Limb (tissue), 2 donors: ENCODE measurements at regions not wholly inside any gene's neighbourhood (a gene's known extent, or its start where the extent isn't known, plus 50 kb on each side); places are given as distances from the start of the nearest gene placed in this dataset.

Source experiments
- DNase-seq, 2 donors: peaks; one replicate each; pipeline ENCODE4 v3.0.0-alpha.2; 2016; ENCODE audit errors: extremely low spot score in 2 of 2

DNA sequence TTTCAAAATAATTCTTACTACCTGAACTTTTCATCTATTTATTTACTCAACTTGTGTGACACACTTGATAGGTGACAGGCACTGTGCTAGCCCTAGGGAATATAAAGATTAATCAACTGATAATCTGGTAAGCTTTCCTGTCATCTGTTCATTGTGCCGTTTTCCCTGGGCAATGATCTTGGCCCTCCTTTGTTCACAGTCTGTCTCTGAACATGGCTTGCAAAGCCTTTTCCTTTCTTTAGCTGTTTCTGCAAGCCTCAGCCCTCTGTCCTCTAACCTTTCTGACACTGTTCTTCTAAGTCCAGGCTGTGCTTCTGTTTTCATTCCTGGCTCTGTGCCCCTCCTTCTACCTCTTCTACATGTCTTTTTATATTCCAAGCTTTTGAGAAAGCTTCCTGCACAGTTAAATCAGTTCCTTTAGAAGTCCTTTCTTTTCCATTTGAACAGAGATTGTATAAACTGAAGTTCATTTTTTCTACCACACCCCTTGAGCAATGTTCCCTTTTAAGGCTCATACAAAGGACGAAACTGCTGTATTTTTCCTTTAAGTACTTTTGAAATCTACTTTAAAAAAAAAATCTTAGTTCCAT, 803.0 kb upstream of the ZNF608 start:
- no peak for DNase-seq

DNA sequence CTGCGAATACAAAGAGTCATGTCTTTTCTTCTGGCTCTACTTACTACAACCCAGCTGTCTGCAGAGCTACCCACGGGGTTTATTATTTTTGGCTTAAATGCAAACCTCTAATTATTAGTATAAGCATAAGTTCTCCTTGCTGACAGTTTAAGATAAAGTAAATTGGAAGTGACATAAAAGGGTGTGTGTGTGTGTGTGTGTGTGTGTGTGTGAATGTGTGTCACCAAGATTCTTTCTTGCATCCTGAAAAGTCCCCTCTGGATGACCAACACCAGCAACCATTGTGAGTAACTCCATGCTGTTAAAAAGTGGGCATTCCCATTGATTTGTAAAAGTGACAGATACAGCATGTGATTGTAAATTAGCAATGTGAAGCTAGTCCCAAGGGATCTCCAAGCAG, 803.8 kb upstream of the ZNF608 start:
- no peak for DNase-seq

GRCh38 chr5:125551246-125551645, 804.8 kb upstream of the ZNF608 start:
- DNase-seq = no peak

- no peak for DNase-seq
These were observed 805.4 kb upstream of the ZNF608 start for GRCh38 chr5:125551797-125552196.

- no peak for DNase-seq
These were observed 806.0 kb upstream of the ZNF608 start for GRCh38 chr5:125552486-125552885.

DNA sequence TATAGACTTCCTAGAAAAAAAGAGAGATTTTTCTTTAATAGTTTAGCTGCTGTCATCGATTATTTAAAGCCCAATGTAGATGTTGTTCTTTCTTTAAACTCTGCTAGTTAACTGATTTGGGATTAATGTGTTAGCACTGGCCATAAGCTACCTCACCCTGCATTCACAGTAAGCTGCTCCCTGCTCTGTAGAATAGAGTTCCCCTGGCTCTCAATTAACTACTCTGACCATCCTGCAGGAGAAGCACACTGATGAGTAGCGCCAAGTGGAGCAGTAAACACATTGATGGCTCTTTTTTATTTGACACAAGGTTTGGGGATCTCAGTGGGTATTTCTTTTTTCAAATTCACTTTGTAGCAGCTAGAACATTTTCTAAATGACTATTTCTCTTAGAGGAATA, 807.9 kb upstream of the ZNF608 start:
- no peak for DNase-seq

GRCh38 chr5:125555591-125555990, 809.2 kb upstream of the ZNF608 start:
- DNase-seq = no peak

- no peak for DNase-seq
These were observed 811.6 kb upstream of the ZNF608 start for GRCh38 chr5:125558016-125558415.

DNA sequence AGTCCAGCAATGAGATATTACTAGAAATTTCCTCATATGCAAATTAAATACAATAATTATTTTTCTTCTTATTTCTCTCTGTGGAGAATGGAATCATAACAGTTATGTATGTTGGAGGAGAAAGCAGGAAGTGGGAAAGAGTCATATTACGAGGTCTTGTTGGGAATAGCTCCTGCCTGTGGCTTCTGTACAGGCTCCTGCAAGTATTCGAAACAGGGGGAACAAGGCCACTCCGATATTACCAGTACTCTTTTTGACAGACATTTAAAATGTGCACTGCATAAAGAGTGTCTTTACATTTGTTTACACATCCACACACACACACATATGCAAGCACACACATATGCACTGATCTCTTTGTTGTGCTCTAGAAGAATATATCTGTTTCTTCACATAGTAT, 812.0 kb upstream of the ZNF608 start:
- no peak for DNase-seq

GRCh38 chr5:125559296-125559695, 812.9 kb upstream of the ZNF608 start:
- no peak for DNase-seq

DNA sequence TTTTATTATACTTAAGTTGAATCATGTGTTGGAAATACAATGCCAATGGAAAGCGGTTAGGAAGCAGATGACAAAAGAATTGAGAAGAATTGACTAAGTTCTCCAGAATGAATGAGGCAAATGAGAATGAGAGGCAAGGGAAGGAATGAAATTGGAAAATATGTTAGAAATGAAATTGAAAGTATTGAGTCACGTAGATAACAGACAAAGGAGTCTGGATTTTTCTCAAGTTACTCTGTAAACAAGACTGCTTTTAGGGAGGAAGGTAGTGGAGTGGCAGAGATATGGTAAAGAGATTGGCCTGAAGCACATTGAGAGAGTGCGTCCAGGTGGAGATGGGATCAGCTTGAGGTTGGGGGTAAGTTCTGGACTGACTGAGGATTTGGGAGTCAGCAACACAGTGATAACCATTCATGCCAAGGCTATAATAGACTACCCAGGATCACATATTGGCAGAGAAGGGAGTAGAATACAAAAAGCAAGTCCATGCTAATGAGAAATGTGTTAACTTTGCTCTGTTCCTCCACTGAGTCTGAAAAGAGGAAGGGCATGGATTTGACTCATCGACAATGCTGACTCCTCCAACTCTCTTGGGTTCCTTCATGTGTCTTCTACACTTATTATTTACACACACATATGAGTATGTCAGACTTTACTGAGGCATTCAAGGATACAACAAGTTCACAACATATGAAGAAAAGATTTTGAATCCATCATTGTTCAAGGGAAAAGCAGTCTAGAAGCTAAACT, 814.2 kb upstream of the ZNF608 start:
- no peak for DNase-seq

DNA sequence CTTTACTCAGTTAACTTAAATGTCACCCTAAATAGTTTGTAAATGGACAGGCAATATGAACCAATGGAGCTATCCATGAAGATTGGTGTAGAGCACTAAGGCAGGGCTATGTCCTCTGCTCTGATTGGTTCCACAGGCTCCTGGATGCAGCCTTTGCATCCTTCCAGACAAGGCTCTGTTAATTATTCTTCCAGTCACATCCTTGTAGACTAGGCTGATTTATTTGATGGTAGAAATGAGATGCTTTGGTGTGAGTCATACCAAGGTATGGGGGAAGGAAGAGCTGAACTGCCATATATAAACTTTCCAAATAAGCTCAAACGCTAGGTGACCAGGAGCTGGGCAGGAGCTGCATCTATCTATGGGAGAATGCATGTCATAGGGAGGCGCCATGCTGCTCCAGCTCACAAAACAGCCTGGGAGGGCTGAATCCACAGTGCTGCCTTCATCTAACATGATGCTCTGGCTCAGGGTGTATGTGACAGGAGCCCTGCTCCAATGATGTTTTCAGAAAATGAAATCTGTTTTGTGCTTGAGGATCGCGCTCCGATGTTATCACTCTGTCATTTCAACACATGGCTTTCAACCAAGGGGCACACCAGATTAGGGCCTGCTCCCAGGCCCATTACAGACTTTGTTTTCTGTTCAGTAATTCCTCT, 818.0 kb upstream of the ZNF608 start:
- no peak for DNase-seq

DNA sequence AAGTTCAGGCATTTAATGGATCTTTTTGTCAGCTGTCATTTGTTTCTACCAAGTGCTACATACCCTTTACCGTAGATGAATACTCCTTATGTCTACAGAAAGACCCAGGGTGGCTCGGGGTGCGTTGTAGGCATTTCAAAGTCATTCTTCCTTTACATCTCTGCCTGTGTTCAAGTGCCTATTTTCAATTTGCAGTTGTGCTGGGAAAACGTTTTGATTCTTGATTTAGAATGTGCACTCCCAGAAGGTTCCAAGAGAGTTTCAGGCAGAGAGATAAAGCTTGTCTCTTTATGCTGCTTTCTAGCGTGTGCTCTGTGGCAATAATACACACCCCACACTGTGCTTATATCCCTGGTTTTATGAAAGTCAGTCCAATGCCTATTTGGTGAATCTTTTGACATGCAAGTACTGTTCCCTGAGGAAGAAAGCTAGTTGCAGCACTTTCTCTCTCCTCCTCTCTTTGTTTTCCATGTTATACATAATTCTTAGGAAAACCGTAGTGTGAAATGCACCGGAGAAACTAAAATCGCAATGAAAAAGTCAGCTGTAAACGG, 828.1 kb upstream of the ZNF608 start:
- no peak for DNase-seq

DNA sequence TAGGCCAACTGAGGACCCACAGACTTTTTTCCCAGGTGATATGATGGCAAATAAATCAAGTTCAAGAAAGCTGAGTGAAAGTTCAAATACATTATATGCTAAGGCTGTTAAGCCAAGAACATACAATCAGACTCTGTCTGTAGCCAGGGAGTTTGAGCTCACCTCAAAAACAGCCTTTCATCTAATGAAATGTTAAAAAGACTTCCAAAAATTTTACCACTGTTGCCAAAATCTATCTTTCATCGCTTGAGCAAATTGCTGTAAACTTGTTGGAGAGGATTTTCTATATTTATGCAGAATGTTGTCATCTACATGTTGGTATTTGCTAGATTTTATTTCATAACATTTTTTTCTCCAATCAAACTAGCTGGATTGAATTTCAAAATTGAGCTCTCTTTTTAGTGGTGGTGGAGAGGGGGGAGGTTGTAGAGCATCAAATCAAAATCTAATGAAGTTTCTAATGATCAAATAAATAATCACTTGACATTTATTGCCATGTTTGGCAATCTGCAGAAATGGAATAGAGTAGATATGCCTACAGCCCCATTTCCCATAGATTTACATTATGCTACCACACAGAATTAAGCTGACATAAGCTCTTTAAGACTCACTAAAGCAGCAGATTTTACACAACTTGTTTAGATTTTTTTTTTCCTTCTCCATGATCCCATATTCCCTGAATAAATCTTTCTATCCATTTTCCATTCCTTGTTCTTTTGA, 828.9 kb upstream of the ZNF608 start:
- no peak for DNase-seq

- DNase-seq = peak; percentile 63 to 80
These were observed 829.6 kb upstream of the ZNF608 start for GRCh38 chr5:125575891-125576505.

- DNase-seq = no peak
These were observed 830.4 kb upstream of the ZNF608 start for GRCh38 chr5:125576822-125577221.

DNA sequence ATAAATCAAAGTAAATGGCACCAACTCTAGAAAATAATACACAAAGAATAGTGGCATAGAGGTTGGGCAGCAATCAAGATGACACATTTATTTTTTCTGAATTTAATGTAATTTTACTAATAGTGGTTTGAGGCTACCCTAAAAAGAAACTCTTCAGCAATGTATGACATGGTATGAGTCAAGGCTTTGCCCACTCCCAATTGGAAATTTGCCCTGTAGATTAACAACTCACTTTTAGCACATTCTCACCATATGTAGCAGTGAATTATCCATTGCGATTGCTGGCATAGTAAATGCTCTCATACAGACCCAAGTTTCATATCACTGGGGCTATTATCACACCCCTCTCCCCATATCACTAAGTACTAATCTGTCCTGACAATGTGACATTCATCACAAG, 832.1 kb upstream of the ZNF608 start:
- DNase-seq = no peak

DNA sequence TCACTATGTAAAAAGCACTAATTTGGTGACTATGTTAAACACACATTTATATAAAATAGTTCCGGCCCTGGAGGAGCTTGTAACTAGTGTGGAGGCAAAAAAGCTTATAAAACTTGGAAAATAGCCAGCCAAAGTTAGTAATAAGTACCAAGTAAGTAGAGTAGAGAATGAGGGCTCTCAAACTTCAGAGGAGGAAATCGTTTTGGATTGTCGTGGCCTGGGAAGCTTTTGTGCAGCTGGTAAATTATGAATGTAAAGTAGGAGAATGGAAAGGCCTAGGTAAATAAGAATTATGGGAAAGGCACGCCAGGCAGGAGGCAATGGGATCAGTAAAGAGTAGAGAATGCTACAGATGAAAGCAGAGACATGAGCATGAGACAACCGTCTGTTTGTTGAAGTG, 832.7 kb upstream of the ZNF608 start:
- no peak for DNase-seq

DNA sequence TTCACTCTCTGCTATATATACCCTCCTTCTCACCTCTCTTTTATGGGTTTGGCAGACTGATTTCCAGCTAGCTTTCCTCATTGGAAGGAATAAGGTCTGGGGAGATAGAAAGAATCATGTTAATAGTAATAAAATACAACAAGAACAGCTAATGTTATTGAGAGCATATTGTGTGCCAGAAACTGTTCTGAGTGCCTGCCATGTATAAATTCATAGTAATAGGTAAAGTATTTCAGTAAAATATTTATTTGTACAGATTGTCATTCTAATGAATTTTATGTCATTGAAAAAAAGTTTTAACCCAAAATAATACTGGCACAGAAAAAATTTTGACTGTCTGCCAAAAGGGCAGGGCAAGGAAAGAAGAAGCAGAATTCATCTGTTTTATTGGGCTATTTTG, 834.9 kb upstream of the ZNF608 start:
- DNase-seq = peak in 1 of 2 donors; percentile 54

DNA sequence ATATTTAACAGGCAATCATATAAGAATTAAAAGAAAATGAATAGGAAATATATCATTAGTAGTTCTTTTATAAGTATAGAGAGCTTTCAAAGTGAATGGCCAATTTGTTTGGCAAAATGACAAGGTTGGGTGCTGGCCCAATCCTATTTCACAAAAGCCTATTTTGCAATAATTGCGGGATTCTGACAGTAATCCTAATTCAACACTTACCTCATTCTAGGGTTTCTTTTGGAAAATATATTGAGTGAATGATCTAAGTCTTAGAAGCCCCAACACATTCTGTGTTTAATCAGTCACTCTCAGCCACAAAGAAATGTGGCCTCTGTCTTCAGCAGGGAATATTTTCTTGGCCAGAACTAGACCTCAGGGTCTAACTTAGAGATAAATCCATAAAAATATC, 835.9 kb upstream of the ZNF608 start:
- DNase-seq = no peak

DNA sequence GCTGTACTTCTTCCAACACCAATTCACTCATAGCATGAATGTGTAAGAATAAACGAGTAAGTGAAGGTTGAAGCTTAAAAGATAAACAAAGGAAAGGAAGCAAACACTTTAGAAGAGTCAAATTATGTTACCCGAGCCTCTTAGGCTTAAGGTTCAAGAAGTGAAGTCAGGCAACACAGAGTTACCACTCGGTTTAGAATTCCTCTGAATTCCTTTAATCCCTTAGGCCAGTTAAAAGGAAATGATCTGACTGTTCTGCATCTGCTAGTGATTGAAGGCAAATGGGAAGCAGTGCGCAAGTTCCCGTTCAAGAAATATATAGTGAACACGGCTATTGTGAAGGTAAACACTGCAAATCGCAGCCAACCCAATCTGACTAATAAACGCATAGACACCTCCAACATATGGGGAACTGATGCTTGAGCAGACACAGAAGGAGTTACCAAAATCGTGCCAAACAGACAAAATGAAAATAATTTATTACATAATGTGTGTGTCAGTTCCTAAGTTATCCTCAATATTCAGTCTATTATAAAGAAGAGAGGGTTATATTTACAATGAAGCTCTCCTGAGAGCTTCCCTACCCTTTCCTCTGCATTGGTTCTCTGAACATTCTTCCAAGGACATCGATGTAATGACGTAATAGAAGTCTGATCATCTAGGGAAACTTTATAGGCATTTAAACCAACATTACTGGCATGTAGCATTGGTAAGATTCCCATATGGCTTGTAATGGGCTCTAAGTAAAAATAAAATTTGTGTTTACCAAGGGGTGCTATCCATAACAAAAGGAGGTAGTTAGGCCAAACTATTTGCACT, 837.1 kb upstream of the ZNF608 start:
- DNase-seq = peak in 1 of 2 donors; percentile 76
